Tibial nerve (tissue), 4 donors: ENCODE measurements at regions not wholly inside any gene's neighbourhood (a gene's known extent, or its start where the extent isn't known, plus 50 kb on each side); places are given as distances from the start of the nearest gene placed in this dataset.

Experiments used
- CTCF ChIP-seq, 5 experiments: fragments of 200-600 bp in 3 of 5; fragments of 450-650 bp in 2 of 5; sonication (generic) in 3 of 5; IDR thresholded peaks; one replicate each; pipeline ENCODE4 v1.5.1; 2016 to 2019; ENCODE audit warnings: antibody characterized with exemption in 5 of 5, mild to moderate bottlenecking in 3 of 5, moderate library complexity in 2 of 5
- EP300 ChIP-seq, 2 donors: sonication (generic); formaldehyde crosslinking; IDR thresholded peaks; one replicate each; pipeline ENCODE4 v1.6.1; 2017; ENCODE audit warnings: antibody characterized with exemption in 2 of 2, mild to moderate bottlenecking in 1 of 2

GRCh38 chr13:104098421-104098820 lies 1032.2 kb upstream of the SLC10A2 start:
- TF ChIP-seq CTCF (IDR thresholded peaks at IDR 0.05) (no peak), EP300 (IDR thresholded peaks at IDR 0.05) (no peak)
